HG03159 (cell line): ENCODE measurements at regions not wholly inside any gene's neighbourhood (a gene's known extent, or its start where the extent isn't known, plus 50 kb on each side); places are given as distances from the start of the nearest gene placed in this dataset.
"Not testable (repeated sequence)": the region's sequence is repeated elsewhere in the genome, so short reads cannot be mapped to it uniquely, and the experiment has no call there.

ENCODE experiments used
- ATAC-seq: cut with Tn5 transposase; IDR thresholded peaks from one replicate; pipeline ENCODE4 v1.9.1; 2021; ENCODE audit warnings: mild to moderate bottlenecking, moderate library complexity; ENCODE audit not compliant: unreplicated experiment

GRCh38 chr2:147331790-147332419 is 512.9 kb upstream of the ACVR2A start:
- ATAC-seq: peak; percentile 72

- ATAC-seq: no peak
These were observed 513.9 kb upstream of the ACVR2A start for GRCh38 chr2:147330925-147331324.

DNA sequence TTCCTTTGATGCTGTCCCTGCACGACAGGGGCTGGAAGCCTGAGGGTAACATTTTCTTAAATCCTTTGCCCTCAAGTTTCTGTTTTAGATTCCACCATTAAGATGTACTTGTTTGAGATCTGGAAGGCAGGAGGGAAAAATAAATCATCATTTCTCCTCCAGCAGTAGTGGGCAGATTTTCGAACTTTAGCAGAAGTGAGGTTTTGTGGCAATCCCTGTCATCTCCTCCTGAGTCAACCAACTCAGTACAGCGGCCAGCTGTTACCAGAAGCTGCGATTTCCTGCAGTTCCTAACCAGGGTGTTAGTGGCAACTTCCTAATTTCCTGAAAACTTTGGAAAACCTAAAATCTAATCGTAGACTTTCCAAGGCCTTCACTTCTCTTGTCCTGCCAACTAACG is 517.2 kb upstream of the ACVR2A start:
- peak; percentile 50 for ATAC-seq

DNA sequence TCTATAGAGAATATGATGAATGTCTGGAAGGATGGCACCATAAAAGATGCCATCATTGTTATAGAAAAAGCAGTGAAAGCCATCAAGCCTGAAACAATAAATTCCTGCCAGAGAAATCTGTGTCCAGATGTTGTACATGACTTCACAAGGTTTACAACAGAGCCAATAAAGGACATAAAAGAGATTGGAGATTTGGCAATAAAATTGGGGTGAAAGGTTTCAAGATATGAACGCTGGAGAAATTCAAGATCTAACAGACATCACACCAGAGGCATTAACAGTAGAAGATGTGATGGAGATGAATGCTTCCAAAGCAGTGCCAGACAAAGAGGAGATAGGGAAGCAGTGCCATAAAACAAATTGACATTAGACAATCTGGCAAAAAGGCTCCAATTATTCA is 518.8 kb upstream of the ACVR2A start:
- ATAC-seq: no peak

DNA sequence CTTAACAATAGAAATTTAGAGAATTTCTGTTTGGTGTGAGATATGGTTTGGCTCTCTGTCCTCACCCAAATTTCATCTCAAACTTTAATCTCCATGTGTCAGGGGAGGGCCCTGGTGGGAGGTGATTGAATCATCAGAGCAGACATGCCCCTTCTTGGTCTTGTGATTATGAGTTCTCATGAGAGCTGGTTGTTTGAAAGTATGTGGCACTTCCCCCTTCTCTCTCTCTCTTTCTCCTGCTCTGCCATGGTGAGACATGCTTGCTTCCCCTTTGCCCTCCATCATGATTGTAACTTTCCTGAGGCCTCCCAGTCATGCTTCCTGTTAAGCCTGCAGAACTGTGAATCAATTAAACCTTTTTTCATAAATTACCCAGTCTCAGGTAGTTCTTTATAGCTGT is 524.7 kb upstream of the ACVR2A start:
- no peak for ATAC-seq

- no peak for ATAC-seq
These were observed 533.8 kb upstream of the ACVR2A start for GRCh38 chr2:147311058-147311430.

- ATAC-seq: no peak
These were observed 534.3 kb upstream of the ACVR2A start for GRCh38 chr2:147310335-147311057.

- ATAC-seq: peak; percentile 98
These were observed 547.0 kb upstream of the ACVR2A start for GRCh38 chr2:147297820-147298219.

DNA sequence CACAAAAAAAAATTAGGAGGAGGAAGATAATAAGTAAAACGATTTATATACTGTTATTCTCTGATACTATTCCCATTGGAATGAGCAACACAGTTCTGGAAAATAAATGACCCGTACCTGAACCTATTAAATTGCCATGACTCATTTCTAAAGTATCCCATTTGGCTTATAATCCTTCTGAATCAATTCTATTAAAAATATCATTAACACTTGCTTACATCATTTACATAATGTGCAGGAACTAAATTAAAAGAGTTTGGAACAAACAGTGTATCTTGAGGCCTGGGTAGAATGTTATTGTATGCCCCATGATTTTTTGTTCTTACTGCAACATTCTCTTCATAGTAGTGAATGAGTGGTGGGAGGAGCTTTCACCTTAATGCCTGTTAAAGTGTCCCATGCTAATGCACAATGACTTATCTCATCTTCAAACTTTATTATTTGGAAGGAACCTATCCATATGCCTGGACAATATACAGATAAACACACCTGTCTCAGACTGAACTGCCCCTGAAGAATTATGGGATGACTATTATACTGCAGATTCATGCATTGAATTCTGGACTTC is 549.9 kb upstream of the ACVR2A start:
- no peak for ATAC-seq

GRCh38 chr2:147293991-147294824 is 550.6 kb upstream of the ACVR2A start:
- no peak for ATAC-seq

DNA sequence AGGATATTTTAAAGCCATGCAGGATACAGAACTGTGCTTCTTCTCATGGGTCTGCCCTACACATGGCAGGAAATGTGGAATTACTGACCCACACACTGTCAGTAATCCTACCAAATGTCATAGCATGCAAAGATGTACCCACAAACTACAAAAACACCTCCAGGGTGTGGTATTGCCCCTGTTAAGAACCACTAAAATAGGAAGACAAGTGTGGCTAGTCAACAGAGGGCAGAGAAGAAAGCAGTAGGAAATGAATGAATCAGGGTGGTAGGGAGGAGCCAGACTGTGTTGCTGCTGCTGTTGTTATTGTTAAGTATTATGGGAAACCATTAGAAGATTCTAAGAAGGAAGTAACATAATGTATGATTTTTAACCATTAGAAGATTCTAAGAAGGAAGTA is 556.7 kb upstream of the ACVR2A start:
- ATAC-seq: no peak

DNA sequence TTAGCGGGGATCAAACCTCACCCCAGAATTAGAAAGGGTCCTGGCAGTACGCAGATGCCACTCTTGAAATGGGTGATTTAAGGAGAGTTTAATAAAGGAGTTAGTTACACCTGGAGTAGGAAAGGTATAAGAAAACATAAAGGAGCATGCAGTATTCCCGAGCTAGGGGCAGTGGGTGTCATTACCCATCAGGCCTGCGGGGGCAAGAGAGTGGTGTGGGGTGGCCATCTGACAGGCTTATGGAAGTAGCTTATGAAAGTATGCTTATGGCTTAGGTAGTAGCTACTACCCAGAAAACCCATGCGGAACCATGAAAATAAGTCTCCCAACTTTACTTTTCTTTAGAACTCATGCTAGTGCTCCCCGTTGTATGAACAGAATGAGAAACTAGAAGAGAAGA is 568.9 kb upstream of the ACVR2A start:
- peak; percentile 81 for ATAC-seq

GRCh38 chr2:147273628-147274027 is 571.2 kb upstream of the ACVR2A start:
- no peak for ATAC-seq

DNA sequence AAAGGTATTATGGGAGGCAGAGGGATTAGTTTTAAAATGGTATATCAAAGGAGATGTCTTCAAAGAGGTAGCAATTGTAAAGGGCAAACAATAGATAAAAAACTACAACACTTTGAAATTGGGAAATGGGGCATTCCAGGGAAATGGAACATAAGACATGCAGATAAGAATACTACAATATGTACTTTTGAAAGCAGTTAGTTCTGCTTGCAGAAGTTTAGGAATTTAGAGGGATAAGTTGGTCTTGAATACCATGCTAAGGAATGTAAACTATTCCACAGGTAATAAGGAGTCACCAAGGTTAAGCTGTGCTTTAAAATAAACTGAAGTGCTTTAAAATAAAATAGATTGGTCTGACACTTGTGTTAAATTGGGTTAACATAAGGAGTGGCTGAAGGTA is 571.7 kb upstream of the ACVR2A start:
- no peak for ATAC-seq

- ATAC-seq: not testable (repeated sequence)
These were observed 575.2 kb upstream of the ACVR2A start for GRCh38 chr2:147269581-147269980.

GRCh38 chr2:147260241-147260640 is 584.6 kb upstream of the ACVR2A start:
- no peak for ATAC-seq

DNA sequence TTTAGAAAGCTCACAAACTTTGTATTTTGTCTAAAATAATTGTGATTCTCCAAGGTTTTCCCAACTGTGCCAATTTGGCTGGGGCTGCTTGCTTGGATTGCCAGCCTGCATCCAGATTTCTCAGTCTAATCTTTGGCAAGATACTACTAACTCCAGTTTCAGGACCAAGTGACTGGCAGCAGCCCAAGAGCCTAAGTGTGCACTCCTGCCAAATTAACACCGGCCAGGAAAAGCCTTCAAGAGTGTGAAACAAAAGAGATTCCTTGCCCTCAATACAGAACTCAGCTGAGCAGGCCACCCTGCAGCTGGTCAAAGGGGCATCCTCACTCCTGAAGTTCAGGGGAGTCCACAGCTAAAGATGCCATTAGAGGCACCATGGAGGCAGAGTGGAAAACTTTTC is 589.0 kb upstream of the ACVR2A start:
- no peak for ATAC-seq

DNA sequence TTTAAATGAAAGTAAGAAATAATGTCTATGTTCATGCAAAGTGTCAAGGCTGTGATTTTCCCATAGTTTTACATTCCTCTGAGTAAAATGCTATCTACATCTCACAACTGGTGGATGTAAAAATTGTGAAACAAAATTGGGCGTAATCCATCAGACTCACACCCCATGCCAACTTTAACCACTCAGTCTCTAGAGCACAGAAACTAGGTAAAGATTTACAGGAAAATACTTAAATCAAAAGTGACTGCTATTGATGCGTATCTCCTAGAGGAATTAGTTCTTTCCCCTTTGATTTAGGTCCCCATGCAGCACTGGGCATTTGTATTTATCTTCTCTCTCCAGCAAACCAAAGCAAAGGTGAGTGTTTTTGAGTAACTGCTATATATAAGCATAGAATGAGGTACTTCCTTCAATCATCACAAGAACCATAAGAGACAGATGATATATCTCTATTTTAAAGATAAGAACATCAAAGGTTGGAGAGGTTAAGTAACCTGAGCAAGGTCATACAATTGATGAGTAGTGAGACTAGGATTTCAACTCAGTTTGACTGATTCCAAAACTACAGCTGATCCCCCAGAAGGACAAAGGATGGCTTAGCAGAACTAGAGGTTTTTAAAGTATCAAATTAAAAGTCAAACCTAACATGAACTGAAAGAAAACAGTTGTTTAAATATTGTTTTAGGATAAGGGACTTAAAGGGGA is 594.0 kb upstream of the ACVR2A start:
- peak; percentile 66 for ATAC-seq

- no peak for ATAC-seq
These were observed 597.1 kb upstream of the ACVR2A start for GRCh38 chr2:147247749-147248148.

- ATAC-seq: no peak
These were observed 602.4 kb upstream of the ACVR2A start for GRCh38 chr2:147242445-147242844.

DNA sequence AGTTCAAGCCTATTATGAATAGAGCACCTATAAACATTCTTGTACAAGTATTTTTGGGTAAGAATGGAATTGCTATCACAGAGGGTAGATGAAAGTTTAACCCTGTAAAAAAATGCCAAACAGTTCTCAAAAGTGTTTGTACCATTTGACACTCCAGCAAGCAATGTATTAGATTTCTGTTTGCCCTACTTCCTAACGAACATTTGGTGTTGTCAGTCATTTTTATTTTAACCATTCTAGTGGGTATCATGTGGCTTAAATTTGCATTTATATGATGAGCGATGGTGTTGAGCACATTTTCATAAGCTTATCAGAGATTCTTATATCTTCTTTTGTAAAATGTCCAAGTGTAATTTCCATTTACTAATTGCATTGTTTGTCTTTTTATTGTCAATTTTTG is 608.2 kb upstream of the ACVR2A start:
- no peak for ATAC-seq
